PFSK-1 (cell line): ENCODE measurements at regions not wholly inside any gene's neighbourhood (a gene's known extent, or its start where the extent isn't known, plus 50 kb on each side); places are given as distances from the start of the nearest gene placed in this dataset.

Experiments
- POLR2AphosphoS5 ChIP-seq: IDR thresholded peaks from 2 replicates; pipeline ENCODE4 v1.6.1; 2012; ENCODE audit warnings: low read depth, mild to moderate bottlenecking, control low read depth, low read length, moderate library complexity
- SIN3A ChIP-seq: IDR thresholded peaks from 2 replicates; pipeline ENCODE4 v1.6.1; 2012; ENCODE audit warnings: mild to moderate bottlenecking, low read length, moderate library complexity, borderline replicate concordance; ENCODE audit not compliant: insufficient read depth

GRCh38 chr2:226467633-226468032 is 332.0 kb downstream of the IRS1 start:
- TF ChIP-seq POLR2AphosphoS5, result no peak
- TF ChIP-seq SIN3A, result no peak
